Stimulated activated CD4-positive, alpha-beta T cell treated with anti-CD3 and anti-CD28 coated beads, Interleukin-12 subunit alpha, Interleukin-12 subunit beta, amount 100 ng/mL, for 48 hours (primary cell): ENCODE measurements at regions not wholly inside any gene's neighbourhood (a gene's known extent, or its start where the extent isn't known, plus 50 kb on each side); places are given as distances from the start of the nearest gene placed in this dataset.

Experiments used
- DNase-seq, 3 donors: peaks; one replicate each; pipeline ENCODE4 v3.0.0-alpha.2; 2020; ENCODE audit warnings: low read depth in 2 of 3, low spot score in 1 of 3

DNA sequence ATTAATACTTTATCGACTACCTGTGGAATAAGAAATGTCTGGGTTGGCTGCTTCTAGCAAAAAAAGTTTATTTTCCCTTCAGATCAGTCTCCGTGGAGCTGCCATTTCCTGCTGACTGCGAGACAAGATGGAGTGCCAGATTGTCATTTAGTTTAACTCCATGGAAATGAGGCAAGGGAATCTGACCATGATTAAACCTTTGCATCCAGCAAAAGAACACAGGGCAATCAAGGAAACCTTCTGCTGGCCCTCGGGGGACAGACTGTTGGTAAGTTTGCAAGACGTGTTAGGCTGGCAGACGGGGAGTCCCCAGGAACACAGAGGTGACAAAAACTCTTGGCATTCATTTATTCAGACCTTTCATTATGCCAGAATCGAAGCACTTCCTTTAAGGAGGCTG, 52.2 kb upstream of the SPACA1 start:
- DNase-seq = no peak

DNA sequence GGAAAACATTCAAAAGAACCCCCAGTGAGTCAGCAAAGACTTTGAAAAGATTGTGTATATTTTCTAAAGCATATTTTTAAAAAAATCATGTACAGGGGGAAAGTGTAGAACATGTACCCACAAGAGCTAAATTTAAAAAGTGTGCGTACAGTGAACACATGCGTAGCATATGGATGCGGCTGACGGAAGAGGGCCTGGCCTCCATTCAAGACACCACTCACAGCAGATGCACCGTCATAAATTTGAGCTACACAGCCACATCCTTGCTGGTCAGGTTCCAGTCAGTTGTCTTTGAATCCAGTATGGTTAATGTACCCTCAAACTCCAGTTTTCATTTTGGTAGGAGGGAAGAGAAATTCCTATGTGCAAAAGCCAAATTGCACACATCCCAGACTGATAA, 54.3 kb upstream of the SPACA1 start:
- DNase-seq = no peak

DNA sequence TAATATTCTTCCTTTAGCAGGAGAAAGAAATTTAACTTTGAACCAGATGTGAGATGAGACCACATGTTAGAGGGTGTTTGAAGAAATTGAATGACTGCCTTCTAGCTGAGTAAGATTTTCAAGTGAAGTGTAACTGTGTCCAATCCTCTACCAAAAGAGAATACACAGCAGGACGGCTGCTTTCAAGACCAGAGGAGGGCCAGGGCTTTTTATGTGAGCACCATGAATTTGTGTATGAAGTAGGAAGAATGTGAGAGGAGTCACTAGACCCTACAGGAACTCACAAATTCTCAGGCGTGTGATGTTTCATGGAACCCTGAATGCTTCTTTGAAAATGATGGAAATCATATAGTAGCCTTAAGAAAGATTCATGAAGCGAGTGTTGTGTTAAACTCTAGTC, 56.8 kb upstream of the SPACA1 start:
- DNase-seq = no peak

DNA sequence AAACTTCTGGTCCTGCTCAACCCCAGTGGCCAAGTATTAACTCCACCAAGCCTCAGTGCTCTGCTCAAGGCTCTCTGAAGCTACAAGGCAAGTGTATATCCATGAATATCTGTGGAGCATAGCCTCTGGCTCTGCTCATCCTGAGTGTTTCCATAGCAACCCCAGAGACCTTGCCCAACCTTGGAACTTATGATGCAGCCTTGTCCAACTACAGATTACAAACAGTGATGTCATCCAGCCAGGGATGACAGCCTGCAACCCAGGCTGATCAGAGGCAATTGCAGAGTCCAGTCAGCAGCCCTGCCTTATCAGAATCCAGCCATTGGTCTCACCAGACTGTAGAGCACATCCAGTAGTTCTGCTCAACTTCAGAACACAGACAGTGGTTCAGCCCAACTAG, 65.5 kb upstream of the SPACA1 start:
- DNase-seq = no peak

DNA sequence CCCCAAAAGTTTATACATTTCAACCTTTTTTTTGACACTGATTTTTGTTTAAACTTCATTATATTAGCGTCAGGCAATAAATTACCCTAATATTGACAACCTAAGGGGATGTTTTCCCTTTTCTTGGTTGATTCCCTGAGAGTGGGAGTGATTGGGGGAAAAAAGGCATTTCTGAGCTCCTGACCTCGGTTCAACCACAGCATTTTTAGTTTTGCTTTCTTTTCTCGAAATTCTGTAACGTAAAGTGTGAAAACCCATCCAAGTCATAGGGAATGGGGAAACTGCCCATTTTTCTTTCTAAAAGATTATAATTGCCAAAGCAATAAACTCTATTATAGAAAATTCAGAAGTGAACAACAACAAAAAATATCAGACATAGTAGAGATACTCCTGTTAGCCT, 67.9 kb upstream of the SPACA1 start:
- DNase-seq = no peak

DNA sequence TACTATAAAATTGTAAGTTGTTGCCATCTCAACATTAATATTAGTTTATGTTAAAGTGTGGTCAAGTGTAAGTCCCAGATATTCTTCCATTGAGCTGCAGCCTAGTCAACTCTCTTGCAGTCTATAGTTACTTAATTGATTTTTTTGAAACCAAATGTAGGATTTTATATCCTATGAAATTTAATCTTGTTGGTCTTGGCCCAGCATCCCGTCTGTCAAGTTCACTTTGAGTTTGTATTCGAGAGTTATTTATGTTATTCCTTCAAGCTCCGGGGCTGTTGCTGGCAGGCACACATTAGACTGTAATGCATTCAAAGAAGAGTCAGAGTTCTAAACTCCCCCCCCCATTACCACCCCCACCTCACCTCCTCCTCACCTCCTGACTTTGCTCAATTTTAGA, 71.0 kb upstream of the SPACA1 start:
- DNase-seq = no peak

DNA sequence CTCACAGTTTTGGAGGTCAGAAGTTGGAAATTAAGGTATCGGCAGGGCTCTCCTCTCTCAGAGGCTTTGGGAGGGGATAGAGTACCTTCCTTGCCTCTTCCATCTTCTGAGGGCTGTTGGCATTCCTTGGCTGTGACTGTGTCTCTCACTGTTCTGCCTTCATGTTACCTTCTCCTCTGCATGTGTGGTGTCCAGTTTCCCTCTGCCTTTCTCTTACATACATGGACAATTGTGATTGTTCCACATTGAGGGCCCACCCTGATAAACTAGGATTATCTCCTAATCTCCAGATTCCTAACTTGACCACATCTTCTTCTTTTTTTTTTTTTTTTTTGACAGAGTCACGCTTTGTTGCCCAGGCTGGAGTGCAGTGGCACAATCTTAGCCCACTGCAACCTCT, 72.1 kb upstream of the SPACA1 start:
- no peak for DNase-seq

DNA sequence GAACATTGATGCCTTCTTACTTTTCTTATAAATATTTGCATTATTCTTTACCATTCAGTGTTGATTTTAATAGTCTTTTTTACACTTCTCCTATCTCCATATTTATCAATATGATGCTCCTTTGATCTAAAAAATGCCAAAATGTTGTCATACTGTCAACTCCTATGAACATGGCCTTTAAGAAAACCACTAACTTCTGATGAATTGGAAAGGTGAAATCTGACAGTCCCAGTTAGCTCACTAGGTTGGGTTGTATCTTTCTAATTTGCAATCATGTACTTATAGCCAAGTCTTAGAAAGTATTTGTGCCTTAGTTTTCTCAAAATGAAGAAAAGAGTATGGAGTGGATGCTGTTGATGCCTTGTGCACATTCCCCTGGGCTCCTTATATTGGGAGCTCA, 75.4 kb upstream of the SPACA1 start:
- DNase-seq = no peak

DNA sequence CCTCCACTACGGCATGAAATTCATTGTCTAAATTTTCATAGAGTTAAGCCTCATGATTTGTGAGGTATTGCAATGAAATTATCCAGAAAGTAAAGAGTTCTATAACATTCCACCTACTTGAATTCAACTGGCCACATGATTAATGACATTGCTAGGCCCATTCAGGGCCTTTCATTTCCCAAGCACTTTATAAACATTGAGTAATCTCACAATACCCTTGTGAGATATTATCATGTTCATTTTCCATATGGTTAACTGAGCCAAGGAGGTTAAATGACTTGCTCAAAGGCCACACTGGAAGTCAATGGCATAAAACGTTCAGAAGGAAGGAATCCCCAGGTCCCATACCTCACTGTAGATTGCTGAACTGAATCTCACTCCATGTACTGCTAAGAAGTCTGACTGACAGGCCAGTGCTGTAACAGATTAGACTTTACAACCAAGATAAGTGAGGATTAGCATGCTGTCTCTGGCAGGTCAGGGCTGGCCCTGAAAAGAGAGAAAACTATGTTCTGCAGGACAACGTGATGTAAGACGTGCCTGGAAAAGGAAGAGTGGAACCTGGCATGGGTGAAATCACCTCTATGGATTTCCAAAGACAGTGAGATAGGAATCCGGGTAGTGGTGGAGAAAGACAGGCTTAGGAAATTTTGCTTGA, 75.9 kb upstream of the SPACA1 start:
- no peak for DNase-seq

DNA sequence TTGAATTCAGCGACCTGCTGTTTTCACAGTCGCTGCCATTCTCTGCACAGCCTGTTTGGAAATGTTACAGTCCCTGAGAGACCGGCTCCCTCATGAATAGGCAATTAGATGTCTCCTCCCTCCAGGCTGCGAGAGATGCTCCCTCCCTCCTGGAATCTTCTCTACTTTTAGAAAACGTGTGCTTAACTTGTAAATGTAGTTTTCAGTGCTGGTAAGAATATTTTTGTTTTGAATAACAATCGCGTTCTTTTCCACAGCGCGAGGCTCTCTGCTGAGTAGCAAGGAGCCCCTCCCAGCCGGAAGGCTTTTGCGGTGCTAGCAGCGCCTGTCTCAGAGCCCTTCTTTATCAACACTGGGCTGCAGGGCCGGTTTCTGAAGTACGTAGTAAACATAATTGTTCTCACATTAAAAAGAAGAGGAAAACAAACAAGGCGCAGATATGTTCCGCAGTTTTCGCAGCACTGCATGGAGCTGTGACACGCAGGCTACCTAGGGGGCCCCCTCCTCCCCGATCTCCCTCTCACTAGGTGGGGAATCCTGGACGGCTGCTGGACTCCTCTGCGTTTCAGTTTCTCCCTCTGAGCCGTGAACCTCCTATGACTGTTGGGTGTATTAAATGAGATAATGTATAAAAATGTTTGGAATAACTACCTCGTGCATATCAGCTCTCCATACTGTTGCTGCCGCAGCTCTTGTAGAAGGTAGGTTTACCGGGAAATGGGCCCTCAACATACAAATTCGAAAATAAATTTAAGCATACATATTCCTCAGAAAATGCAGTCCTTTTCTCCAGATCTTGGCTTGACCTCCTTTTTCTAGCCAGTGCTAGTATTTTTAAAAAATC, 79.0 kb upstream of the SPACA1 start:
- DNase-seq = no peak

DNA sequence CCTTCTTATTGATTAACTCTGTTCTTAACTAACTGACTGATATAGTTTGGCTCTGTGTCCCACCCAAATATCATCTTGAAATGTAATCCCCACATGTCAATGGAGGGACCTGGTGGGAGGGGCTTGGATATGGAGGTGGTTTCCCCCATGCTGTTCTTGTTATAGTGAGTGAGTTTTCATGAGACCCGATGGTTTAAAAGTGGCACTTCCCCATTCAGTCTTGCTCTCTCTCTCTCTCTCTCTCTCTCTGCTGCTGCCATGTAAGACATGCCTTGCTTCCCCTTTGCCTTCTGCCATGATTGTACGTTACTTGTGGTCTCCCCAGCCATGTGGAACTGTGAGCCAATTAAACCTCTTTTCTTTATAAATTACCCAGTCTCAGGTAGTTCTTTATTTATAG, 81.8 kb upstream of the SPACA1 start:
- no peak for DNase-seq

DNA sequence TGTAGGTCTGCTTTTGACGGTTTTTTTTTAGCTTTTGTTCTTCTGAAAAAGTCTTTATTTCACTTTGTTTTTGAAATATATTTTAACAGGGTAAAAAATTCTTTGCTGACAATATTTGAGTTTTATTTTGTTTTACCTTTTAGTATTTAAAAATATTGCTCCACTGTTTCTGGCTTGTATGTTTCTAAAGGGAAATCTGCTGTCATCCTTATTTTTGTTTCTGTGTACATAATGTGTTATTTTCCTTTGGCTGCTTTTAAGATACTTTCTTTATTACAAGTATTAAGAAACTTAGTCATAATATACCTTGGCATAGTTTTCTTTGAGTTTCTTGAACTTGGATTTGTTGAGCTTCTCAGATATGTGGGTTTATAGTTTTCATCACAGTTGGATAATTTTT, 88.6 kb upstream of the SPACA1 start:
- no peak for DNase-seq

DNA sequence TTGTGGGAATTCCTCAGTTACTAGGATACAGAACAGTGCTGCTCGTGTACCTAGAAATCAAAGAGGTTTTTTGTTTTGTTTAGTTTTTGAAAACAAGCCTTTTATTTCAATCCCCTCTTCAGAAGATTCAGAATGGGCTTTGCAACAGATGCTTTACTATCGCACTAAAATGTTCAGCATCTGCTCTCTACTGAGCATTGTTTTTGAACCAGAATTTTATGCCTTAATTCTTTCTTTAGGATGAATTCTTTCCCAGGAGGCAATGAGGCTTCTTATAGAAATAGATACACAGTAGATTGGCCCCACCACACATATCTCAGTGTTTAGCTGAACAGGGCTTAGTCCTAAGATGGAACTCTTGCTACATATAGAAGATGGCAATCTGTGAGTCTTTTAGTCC, 95.9 kb upstream of the SPACA1 start:
- no peak for DNase-seq

DNA sequence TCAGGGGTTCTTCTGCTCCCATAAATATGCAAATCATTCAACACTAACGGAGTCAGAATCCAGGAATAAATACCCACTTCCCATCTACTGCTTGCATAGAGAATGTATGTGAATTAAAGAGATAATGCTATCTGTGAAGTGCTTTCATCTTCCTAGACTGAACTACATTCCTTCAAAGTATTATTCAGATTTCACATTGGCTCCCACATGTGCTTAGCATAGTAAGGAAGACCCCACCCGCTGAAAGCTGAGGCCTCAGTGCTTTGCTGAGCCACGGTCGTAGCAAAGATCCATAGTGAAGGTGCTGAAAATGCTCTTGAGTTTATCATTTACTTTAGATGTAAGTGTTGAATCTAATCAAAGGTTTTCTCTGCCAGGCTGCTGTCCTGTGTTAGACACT, 97.0 kb upstream of the SPACA1 start:
- no peak for DNase-seq

DNA sequence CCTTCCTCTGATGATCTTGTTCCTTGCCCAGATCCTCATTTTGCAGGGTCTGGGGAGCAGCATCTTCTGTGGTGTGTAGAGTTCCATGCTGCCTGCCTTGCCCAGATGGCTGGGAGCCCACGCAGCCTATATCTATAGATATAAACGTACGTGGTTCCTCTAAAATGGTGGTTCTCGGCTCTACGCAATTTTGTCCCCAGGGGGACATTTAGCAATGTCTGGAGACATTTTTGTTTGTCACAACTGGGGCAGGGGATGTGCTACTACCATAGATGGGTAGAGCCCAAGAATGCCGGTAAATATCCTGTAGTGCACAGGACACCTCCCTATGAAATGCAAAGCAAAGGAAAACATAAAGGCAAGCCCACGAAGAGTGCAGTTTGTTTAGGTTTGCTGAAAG, 98.4 kb upstream of the SPACA1 start:
- no peak for DNase-seq

DNA sequence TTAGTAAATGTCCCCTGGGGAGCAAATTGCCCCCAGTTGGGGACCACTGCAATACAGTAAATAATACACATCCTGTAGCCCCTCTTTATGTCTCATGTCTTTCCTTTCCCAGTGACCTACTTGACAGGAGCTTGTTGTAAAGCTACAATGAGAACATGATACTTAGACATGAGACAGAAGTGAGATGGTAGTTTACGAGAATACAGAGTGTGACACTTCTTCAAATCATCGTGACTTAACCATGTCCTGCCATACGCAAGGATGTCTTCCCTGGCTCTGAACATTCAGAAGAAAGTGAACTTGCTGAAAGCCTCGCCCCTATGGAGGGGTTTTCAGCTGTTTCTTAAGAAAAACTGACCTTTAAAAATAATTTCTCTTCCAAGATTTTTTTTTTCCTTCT, 101.0 kb upstream of the SPACA1 start:
- no peak for DNase-seq

DNA sequence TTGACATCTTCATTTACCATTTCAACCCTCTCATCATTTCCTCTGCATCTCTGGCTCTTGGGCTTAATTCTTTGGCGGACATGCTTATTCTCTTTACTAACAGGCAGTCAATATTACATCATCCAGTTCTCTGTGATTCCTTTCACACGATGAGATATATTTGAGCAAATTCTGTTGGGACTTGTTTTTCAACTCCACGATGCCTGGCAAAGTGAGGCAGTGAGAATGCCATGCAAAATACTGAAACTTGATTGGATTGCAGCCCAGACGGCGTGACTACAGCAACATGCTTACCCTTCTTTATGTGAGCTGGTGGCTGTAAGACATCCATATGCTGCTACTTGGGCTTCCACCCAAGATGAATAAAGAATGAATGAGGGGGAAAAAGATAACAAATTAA, 101.7 kb upstream of the SPACA1 start:
- no peak for DNase-seq

DNA sequence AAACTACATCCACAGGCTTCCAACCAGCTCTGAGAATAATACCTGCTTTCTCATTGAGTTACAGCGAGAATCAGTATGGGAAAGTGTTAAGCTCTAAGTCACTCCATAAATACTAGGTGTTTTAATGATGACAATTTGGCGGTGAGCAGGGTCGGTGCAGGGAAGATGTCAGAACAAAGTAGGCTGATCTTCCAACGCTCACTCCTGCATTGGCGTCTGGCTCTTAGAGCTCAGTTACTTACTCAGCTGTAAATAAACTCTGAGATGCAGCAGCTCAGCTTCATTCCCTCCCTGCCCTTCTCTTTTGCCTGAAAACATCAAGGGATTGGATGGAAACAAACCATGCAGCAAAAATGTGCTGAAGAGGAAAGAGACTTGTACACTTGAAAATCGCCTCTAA, 102.5 kb upstream of the SPACA1 start:
- DNase-seq = no peak

DNA sequence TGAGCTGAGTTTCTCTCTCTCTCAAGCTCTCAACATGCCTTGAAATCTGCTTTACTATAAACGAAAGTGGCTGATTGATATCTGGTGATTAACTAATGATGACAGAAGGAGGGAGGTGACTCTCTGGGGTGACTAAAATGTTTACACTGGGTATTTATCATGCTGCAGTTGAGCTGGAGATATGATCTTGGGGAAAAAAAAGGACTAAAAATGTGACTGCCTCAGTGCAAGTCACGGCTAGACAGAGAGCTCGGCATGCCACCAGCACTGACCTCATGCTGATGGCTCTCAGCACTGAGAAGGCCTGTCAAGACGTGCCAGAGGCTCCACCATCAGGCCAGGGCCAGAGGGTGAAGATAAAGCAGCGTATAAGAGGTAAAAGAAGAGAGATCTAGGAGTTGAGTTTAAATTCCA, 103.1 kb upstream of the SPACA1 start:
- DNase-seq = no peak

DNA sequence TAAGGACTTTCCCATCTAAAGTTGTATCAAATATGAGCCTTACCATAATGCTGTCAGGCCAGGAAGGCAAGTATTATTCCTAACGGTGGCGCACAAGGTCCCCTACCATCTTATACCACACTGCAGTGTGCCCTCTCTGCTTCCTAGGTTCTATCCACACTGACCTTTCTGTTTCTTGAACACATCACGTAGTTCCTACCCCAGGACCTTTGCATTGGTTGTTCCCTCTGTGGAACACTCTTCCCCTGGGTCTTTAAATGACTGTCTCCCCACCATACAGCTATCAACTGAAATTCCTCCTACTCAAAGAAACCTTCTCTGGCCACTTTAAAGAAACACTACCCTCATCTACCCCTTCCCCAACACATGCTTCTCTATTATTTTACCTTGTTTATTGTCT, 104.5 kb upstream of the SPACA1 start:
- no peak for DNase-seq

DNA sequence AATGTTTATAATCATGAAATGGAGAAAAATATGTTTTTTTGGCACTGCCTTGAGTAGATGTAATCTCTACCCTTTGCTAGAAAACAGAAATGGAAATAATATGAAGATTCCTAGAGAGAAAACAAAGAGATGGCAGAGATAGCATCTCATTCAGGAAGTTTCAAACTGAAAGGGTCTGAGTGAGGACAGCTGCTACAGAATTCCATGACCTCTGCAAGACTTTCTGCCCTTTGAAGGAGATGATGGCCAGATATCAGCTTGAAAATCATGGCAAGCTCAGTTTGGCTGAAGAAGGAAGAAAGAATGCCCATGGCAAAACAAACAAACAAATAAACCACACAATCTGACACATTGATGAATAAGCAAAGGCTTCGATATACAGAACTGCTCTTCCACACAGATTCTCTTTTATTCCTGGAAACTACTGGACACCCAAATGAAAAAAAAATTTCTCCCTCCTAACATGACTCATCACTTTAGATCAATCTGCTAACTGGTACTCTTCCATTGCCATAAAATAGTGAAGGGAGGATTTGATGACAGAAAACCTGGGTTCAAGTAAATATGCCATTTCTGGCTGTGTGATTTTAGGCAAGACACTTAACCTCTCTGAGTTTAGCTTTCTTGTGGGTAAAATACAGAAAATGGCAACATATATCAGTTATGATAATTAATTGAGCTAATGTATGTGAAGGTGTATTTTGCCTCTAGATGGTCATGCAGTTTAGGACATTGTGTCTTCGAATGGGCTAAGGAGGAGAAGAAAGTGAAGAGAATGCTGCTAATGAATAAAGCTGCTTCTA, 105.9 kb upstream of the SPACA1 start:
- no peak for DNase-seq

DNA sequence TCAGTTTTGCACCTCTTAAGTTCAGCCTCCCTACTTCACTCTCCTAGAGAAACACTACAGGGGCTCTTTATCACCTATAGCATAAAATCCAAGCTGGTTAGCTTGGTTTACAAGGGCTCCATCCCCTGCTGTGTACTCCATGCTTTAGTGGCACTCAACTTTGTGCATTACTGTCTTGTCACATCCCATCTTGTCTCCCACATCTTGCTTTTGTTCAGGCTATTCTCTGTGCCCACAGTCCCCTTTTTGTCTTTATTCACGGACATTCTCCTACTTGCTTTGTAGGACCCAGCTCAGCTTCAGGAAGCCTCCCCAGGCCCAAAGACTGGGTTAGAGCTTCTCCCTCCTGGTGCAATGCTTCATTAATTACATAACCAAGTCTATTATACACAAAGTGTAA, 107.9 kb upstream of the SPACA1 start:
- no peak for DNase-seq
